Suprapubic skin (tissue), 4 donors: ENCODE measurements at regions not wholly inside any gene's neighbourhood (a gene's known extent, or its start where the extent isn't known, plus 50 kb on each side); places are given as distances from the start of the nearest gene placed in this dataset.

ENCODE experiments used
- DNase-seq, 2 donors: peaks; one replicate each; pipeline ENCODE4 v3.0.0-alpha.2; 2019; ENCODE audit warnings: low spot score in 2 of 2
- H3K27ac ChIP-seq: fragments of 200-600 bp; sonication (generic); one replicate; pipeline ENCODE4 v1.5.1; 2019
- H3K27me3 ChIP-seq: fragments of 200-600 bp; sonication (generic); one replicate; pipeline ENCODE4 v1.5.1; 2019
- H3K36me3 ChIP-seq: fragments of 200-600 bp; sonication (generic); one replicate; pipeline ENCODE4 v1.5.1; 2019
- H3K4me1 ChIP-seq: fragments of 200-600 bp; sonication (generic); one replicate; pipeline ENCODE4 v1.5.1; 2019
- H3K4me3 ChIP-seq: fragments of 200-600 bp; sonication (generic); one replicate; pipeline ENCODE4 v1.5.1; 2019; ENCODE audit warnings: mild to moderate bottlenecking
- H3K9me3 ChIP-seq: fragments of 200-600 bp; sonication (generic); one replicate; pipeline ENCODE4 v1.5.1; 2019
- EP300 ChIP-seq: sonication (generic); formaldehyde crosslinking; IDR thresholded peaks from one replicate; pipeline ENCODE4 v1.6.1; 2017; ENCODE audit warnings: antibody characterized with exemption
- POLR2A ChIP-seq, 2 donors: fragments of 450-650 bp; IDR thresholded peaks; one replicate each; pipeline ENCODE4 v1.6.1; 2017; ENCODE audit warnings: antibody characterized with exemption in 2 of 2, mild to moderate bottlenecking in 2 of 2, moderate library complexity in 2 of 2
- POLR2AphosphoS5 ChIP-seq, 3 donors: sonication (generic); formaldehyde crosslinking; IDR thresholded peaks; one replicate each; pipeline ENCODE4 v1.6.1; 2017; ENCODE audit warnings: antibody characterized with exemption in 3 of 3
- WGBS: methylation state at CpG from one replicate; pipeline ENCODE4 v1.1.5; 2018; 5-methylcytosine and 5-hydroxymethylcytosine counted together
- TF ChIP-seq, protein P1 (sequence below), 2 donors: fragments of 200-600 bp in 1 of 2; fragments of 450-650 bp in 1 of 2; sonication (generic) in 1 of 2; IDR thresholded peaks; one replicate each; pipeline ENCODE4 v1.5.1; 2016 to 2019; ENCODE audit warnings: antibody characterized with exemption in 2 of 2, mild to moderate bottlenecking in 1 of 2, moderate library complexity in 1 of 2

DNA sequence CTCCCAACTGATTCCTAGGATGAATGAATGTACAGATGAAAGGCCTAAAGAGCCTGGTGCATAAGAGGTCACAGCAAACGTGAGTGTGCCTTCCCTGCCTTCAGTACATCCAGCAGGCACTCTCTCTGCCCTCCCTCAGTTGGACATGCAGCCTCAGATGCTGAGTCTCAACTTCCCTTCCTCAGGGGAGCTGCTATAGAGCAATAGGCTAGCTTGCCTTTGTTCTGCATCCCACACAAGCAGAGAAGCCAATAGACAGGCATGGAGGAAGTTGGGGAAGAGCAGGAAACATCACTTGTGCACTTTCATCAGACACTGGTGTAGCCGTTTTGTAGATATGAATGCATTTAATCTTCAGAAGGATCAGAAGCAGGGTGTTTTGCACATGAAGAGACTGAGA lies 147.5 kb upstream of the THBS1 start:
- H3K27me3 ChIP-seq, result no peaks in the 10 kb centered on the region
- TF ChIP-seq POLR2AphosphoS5 (IDR thresholded peaks at IDR 0.05), result no peak
- no peak for TF ChIP-seq POLR2A (IDR thresholded peaks at IDR 0.05)
- TF ChIP-seq, protein P1, sequence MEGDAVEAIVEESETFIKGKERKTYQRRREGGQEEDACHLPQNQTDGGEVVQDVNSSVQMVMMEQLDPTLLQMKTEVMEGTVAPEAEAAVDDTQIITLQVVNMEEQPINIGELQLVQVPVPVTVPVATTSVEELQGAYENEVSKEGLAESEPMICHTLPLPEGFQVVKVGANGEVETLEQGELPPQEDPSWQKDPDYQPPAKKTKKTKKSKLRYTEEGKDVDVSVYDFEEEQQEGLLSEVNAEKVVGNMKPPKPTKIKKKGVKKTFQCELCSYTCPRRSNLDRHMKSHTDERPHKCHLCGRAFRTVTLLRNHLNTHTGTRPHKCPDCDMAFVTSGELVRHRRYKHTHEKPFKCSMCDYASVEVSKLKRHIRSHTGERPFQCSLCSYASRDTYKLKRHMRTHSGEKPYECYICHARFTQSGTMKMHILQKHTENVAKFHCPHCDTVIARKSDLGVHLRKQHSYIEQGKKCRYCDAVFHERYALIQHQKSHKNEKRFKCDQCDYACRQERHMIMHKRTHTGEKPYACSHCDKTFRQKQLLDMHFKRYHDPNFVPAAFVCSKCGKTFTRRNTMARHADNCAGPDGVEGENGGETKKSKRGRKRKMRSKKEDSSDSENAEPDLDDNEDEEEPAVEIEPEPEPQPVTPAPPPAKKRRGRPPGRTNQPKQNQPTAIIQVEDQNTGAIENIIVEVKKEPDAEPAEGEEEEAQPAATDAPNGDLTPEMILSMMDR (IDR thresholded peaks at IDR 0.05), result no peak
- no peak for TF ChIP-seq EP300
- peaks cover 27% of the 10 kb centered on the region for H3K4me1 ChIP-seq
- H3K9me3 ChIP-seq, result no peaks in the 10 kb centered on the region
- no peaks in the 10 kb centered on the region for H3K36me3 ChIP-seq
- no peak overlapping the region for H3K27ac ChIP-seq
- no peak overlapping the region for H3K4me3 ChIP-seq
- DNase-seq, result no peak
- WGBS, result 49% methylated on average over 2 of the region's 2 CpGs

DNA sequence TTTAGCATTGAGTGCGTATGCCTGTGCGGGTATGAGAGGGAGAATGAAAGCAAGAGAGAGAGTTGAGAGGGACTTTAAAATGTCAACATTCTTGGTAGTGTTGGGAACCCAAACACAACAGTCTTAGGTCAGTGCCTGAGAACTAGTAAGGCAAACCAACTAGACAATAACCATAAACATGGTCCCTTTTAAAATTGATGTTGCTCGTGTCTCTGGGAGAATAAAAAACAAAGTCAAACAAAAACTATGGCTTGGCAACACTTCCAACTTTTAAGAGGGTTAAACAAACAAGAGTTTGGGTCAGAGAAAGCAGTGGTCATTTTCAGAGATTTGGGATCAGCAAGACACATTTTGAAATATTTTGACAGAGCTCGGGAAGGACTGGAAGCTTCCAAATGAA lies 146.7 kb upstream of the THBS1 start:
- Histone ChIP-seq H3K4me1 (peaks cover 27% of the 10 kb centered on the region), H3K9me3 (no peaks in the 10 kb centered on the region), H3K27me3 (no peaks in the 10 kb centered on the region), H3K36me3 (no peaks in the 10 kb centered on the region), H3K27ac (no peak overlapping the region), H3K4me3 (no peak overlapping the region)
- no peak for DNase-seq
- TF ChIP-seq POLR2A (IDR thresholded peaks at IDR 0.05) (no peak), POLR2AphosphoS5 (IDR thresholded peaks at IDR 0.05) (no peak), EP300 (no peak)
- TF ChIP-seq, protein P1 (IDR thresholded peaks at IDR 0.05), result no peak
- WGBS, result 73% methylated on average over 4 of the region's 4 CpGs

DNA sequence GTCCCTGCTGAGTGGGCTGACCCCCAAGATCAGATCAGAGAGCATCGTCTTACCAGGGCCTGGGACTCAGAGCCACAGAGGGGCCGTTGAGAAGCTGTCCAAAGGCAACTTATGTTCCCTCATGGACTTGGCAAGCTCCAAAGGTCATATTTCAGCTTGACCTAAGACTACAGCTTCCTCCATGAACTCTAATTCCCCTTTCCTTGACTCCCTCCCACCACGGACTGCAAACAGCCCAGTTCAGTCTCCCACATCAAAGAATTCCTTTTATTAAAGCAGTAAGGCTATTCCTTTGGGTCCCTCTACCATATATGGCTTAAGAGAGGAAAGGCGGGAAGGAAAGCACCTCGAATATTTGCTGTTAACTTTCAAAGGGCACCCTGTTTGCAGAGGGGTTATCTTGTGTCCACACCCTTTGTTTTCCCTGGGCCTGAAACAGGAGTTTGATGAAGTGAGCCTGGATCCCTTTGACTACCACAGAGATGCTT lies 146.1 kb upstream of the THBS1 start:
- DNase-seq, result no peak
- no peaks in the 10 kb centered on the region for H3K9me3 ChIP-seq
- WGBS, result 45% methylated on average over 5 of the region's 5 CpGs
- TF ChIP-seq POLR2AphosphoS5 (IDR thresholded peaks at IDR 0.05) (no peak), EP300 (no peak), POLR2A (IDR thresholded peaks at IDR 0.05) (no peak)
- TF ChIP-seq, protein P1 (IDR thresholded peaks at IDR 0.05), result no peak
- H3K36me3 ChIP-seq, result no peaks in the 10 kb centered on the region
- H3K4me1 ChIP-seq, result peaks cover 23% of the 10 kb centered on the region
- H3K4me3 ChIP-seq, result no peak overlapping the region
- H3K27ac ChIP-seq, result no peak overlapping the region
- no peaks in the 10 kb centered on the region for H3K27me3 ChIP-seq

DNA sequence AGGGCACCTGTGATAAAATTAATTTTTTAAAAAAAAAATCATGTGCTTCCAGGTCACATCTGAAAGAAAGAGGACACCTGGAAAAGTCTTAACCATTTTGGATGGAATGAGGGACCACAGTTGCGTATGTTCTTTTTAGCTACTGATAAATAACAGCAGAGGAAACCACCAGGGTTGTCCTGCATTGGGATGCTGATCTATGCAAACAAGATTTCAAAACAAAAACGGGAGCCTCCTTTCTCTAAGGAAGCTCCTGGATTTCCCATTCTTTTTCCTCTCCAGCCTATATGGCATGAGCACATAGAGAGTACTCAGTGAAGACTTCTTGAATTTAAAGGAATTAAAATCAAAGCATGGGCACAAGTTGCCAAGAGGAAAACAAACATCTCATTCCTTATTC lies 145.6 kb upstream of the THBS1 start:
- Histone ChIP-seq H3K27ac (no peak overlapping the region), H3K4me3 (no peak overlapping the region), H3K36me3 (no peaks in the 10 kb centered on the region), H3K4me1 (peaks cover 23% of the 10 kb centered on the region), H3K27me3 (no peaks in the 10 kb centered on the region), H3K9me3 (no peaks in the 10 kb centered on the region)
- WGBS, result 80% methylated on average over 2 of the region's 2 CpGs
- no peak for DNase-seq
- TF ChIP-seq POLR2A (IDR thresholded peaks at IDR 0.05) (no peak), EP300 (no peak), POLR2AphosphoS5 (IDR thresholded peaks at IDR 0.05) (no peak)
- TF ChIP-seq, protein P1 (IDR thresholded peaks at IDR 0.05), result no peak

DNA sequence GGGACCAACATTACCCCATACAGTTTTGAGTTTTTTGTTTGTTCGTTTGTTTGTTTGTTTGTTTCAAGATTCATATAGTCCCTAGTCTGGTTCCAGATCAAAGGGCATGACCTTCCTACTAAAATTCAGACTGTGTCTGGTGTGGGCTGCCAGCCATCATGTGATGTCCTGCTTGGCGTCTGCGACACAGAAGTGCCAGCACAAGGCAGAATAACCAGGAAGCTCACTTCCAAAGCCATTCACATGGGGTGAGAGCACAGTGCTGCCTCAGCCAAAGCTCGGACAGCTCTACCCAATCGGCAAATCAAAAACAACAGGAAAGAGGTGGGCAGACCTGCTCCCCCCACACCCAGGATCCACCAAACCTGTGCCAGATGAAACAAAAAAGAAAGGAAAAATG lies 142.6 kb upstream of the THBS1 start:
- Histone ChIP-seq H3K4me3 (no peak overlapping the region), H3K27me3 (no peaks in the 10 kb centered on the region), H3K36me3 (no peaks in the 10 kb centered on the region), H3K4me1 (peaks cover 16% of the 10 kb centered on the region), H3K9me3 (no peaks in the 10 kb centered on the region), H3K27ac (no peak overlapping the region)
- no peak for DNase-seq
- WGBS, result 52% methylated on average over 5 of the region's 5 CpGs
- no peak for TF ChIP-seq POLR2A (IDR thresholded peaks at IDR 0.05)
- no peak for TF ChIP-seq EP300
- TF ChIP-seq, protein P1 (IDR thresholded peaks at IDR 0.05), result no peak
- no peak for TF ChIP-seq POLR2AphosphoS5 (IDR thresholded peaks at IDR 0.05)
